ENCODE measurements at regions not wholly inside any gene's neighbourhood (a gene's known extent, or its start where the extent isn't known, plus 50 kb on each side); places are given as distances from the start of the nearest gene placed in this dataset.

DNA sequence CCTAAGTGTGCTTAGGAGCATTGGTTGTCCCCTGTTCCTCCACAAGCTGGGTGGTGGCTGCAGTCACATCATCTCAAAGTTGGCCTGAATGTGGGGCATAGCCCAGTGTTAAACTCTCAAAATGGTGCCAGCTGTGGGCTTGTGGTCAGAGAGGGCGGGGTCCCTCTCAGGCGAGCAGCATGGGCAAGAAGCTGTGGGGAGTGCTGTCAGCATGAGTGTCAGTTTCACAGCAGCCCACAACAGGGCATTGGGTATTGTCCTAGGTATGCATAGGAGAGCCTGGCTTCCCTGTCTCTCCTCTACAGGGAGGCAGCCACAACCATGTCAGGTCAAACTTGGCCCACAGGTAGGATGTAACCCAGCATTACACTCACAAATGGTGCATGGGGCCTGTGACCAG lies 285.6 kb upstream of the THSD7B start:
- no peak for DNase-seq (ENCODE audit: low spot score)
- TF ChIP-seq, protein P1, sequence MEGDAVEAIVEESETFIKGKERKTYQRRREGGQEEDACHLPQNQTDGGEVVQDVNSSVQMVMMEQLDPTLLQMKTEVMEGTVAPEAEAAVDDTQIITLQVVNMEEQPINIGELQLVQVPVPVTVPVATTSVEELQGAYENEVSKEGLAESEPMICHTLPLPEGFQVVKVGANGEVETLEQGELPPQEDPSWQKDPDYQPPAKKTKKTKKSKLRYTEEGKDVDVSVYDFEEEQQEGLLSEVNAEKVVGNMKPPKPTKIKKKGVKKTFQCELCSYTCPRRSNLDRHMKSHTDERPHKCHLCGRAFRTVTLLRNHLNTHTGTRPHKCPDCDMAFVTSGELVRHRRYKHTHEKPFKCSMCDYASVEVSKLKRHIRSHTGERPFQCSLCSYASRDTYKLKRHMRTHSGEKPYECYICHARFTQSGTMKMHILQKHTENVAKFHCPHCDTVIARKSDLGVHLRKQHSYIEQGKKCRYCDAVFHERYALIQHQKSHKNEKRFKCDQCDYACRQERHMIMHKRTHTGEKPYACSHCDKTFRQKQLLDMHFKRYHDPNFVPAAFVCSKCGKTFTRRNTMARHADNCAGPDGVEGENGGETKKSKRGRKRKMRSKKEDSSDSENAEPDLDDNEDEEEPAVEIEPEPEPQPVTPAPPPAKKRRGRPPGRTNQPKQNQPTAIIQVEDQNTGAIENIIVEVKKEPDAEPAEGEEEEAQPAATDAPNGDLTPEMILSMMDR (IDR thresholded peaks at IDR 0.05; ENCODE audit: borderline replicate concordance, control extremely low read depth, extremely low read depth, insufficient read depth, missing control alignments): no peak
- in situ Hi-C loops (cut with MboI; ENCODE audit: low sequenced_read_pairs, unreplicated experiment): no loop called here

DNA sequence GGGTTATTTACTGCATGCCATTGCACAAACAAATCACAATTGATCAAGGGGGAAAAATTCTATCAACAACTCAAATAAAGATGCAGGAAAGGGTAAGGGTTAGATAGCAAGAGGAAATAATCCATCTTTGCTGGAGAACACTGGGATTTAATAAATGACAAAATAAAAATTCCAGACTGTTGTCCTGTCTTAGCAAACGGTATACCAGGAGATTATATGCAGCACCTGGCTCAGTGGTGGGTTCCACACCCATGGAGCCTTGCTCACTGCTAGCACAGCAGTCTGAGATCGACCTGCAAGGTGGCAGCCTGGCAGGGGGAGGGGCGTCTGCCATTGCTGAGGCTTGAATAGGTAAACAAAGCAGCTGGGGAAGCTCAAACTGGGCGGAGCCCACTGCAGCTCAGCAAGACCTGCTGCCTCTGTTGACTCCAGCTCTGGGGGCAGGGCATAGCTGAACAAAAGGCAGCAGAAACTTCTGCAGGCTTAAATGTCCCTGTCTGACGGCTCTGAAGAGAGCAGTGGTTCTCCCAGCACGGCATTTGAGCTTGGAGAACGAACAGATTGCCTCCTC lies 296.5 kb upstream of the THSD7B start:
- no peak for DNase-seq (ENCODE audit: low spot score)
- TF ChIP-seq, protein P1 (IDR thresholded peaks at IDR 0.05; ENCODE audit: borderline replicate concordance, control extremely low read depth, extremely low read depth, insufficient read depth, missing control alignments): no peak
- in situ Hi-C loops (cut with MboI; ENCODE audit: low sequenced_read_pairs, unreplicated experiment): no loop called here

GRCh38 chr2:136452528-136452927 lies 312.8 kb upstream of the THSD7B start:
- in situ Hi-C loops (cut with MboI; ENCODE audit: low sequenced_read_pairs, unreplicated experiment): no loop called here
- TF ChIP-seq, protein P1 (IDR thresholded peaks at IDR 0.05; ENCODE audit: borderline replicate concordance, control extremely low read depth, extremely low read depth, insufficient read depth, missing control alignments): no peak
- no peak for DNase-seq (ENCODE audit: low spot score)

DNA sequence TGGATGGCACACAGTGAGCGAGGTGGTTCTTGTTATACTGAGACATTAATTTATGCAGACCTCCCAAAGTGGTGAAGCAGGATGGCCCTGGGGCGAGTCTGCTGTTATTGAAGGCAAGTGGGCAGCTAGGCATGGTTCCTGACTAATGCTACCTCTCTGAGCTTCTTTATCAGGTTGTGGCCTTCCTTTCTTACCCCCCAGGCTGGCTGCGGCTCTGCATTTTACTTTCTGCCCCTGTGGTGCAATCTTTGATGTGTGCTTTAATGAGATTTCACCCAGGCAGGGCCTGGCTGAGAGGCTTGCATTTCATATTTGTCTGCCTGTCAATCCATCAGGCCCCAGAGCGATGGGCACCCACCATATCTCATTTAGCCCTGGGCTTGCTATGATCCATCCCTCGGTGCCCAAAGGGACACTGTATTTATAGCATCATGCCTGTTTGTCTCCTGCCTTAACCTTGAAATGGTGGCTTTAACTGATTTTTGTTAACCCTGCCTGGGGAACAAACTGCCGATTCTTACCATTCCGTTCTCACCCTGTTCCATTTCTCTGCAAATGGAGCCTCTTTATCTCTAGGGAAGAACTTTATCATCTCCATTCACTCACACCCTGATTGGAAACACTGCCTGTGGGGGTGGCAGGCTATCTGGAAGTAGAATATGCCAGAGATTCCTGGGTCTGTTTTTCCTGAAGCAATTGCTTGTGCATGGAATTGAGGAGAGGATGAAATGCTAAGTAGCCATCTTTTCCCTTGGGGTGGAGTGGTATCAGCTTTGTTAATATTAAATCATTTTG lies 316.2 kb upstream of the THSD7B start:
- TF ChIP-seq, protein P1 (IDR thresholded peaks at IDR 0.05; ENCODE audit: borderline replicate concordance, control extremely low read depth, extremely low read depth, insufficient read depth, missing control alignments): no peak
- no peak for DNase-seq (ENCODE audit: low spot score)
- in situ Hi-C loops (cut with MboI; ENCODE audit: low sequenced_read_pairs, unreplicated experiment): no loop called here

DNA sequence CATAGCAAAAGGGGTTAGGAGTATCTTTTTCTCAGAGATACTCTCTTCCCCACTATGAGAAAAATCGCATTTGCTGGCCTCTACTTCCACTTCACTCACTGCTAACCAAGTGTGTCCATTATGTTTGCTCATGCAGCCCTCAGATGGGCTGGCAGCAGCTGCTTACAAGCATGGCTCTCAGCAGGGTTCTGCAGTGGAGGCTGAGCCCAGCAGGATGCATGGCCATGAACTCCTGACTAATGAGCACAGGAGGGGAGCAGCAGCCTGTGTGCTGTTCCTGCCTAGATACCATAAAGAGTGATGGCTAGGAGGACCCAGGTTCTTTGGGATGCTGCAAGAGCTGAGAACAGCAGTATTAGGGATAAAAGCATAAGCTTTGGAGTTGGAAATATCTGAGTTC lies 316.9 kb upstream of the THSD7B start:
- in situ Hi-C loops (cut with MboI; ENCODE audit: low sequenced_read_pairs, unreplicated experiment): no loop called here
- DNase-seq (ENCODE audit: low spot score): no peak
- TF ChIP-seq, protein P1 (IDR thresholded peaks at IDR 0.05; ENCODE audit: borderline replicate concordance, control extremely low read depth, extremely low read depth, insufficient read depth, missing control alignments): no peak

DNA sequence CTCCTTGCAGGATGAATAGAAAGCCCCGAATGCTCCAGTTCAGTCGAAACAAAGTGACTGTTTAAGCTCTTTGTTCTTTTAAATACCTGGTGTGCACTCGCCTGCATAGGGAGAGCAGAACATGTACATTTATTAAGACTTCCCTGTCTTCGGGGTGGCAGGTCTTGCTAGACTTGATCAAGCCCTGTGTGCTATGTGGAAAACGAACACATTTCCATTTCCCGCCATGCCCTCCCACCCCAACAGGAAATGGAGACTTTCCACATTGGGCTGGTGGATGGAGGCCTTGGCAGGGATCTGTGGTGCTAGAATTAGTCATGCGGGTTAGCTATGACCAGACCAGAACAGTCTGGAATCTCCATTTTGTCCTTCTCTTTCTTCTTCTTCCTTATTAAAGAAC lies 321.0 kb upstream of the THSD7B start:
- in situ Hi-C loops (cut with MboI; ENCODE audit: low sequenced_read_pairs, unreplicated experiment): no loop called here
- TF ChIP-seq, protein P1 (IDR thresholded peaks at IDR 0.05; ENCODE audit: borderline replicate concordance, control extremely low read depth, extremely low read depth, insufficient read depth, missing control alignments): no peak
- no peak for DNase-seq (ENCODE audit: low spot score)
